Nephron progenitor cell (in vitro differentiated cells): ENCODE measurements at regions not wholly inside any gene's neighbourhood (a gene's known extent, or its start where the extent isn't known, plus 50 kb on each side); places are given as distances from the start of the nearest gene placed in this dataset.
A peak's percentile ranks its signal among the peaks of the same experiment; 100 is the strongest.

Experiments
- DNase-seq: peaks from one replicate; pipeline ENCODE4 v3.0.0; 2021
- H3K27ac Mint-ChIP-seq: 2 replicates; pipeline ENCODE4 v1.8.0; 2021; ENCODE audit warnings: mild to moderate bottlenecking, moderate library complexity, mixed read lengths
- H3K27me3 Mint-ChIP-seq: 2 replicates; pipeline ENCODE4 v1.8.0; 2021; ENCODE audit warnings: mild to moderate bottlenecking, low read depth, mixed read lengths; ENCODE audit not compliant: poor library complexity
- H3K36me3 Mint-ChIP-seq: 2 replicates; pipeline ENCODE4 v1.8.0; 2021; ENCODE audit warnings: low read depth, mixed read lengths
- H3K4me1 Mint-ChIP-seq: 2 replicates; pipeline ENCODE4 v1.8.0; 2021; ENCODE audit warnings: mixed read lengths
- H3K4me3 Mint-ChIP-seq: 2 replicates; pipeline ENCODE4 v1.8.0; 2021; ENCODE audit warnings: mild to moderate bottlenecking, moderate library complexity, mixed read lengths
- H3K9me3 Mint-ChIP-seq: 2 replicates; pipeline ENCODE4 v1.8.0; 2021; ENCODE audit warnings: mild to moderate bottlenecking, moderate library complexity, mixed read lengths
- CTCF ChIP-seq: fragments of 200-600 bp; sonication (generic); IDR thresholded peaks from 2 replicates; pipeline ENCODE4 v1.5.0; 2021; ENCODE audit warnings: antibody characterized with exemption

GRCh38 chr3:63046580-63046979 is 171.4 kb upstream of the CADPS start:
- H3K9me3 Mint-ChIP-seq: peaks cover 3% of the 10 kb centered on the region
- H3K27ac Mint-ChIP-seq: no peak overlapping the region
- peaks cover 9% of the 10 kb centered on the region for H3K4me1 Mint-ChIP-seq
- DNase-seq: no peak
- no peak overlapping the region for H3K4me3 Mint-ChIP-seq
- H3K27me3 Mint-ChIP-seq: no peaks in the 10 kb centered on the region
- TF ChIP-seq CTCF: no peak
- no peaks in the 10 kb centered on the region for H3K36me3 Mint-ChIP-seq

- peaks cover 14% of the 10 kb centered on the region for H3K4me1 Mint-ChIP-seq
- DNase-seq: no peak
Measured at GRCh38 chr3:63047068-63047467, 171.9 kb upstream of the CADPS start.

GRCh38 chr3:63048367-63049326 is 173.4 kb upstream of the CADPS start:
- H3K4me1 Mint-ChIP-seq: peaks cover 24% of the 10 kb centered on the region
- no peaks in the 10 kb centered on the region for H3K27me3 Mint-ChIP-seq
- TF ChIP-seq CTCF: no peak
- peaks cover 4% of the 10 kb centered on the region for H3K36me3 Mint-ChIP-seq
- peaks cover 3% of the 10 kb centered on the region for H3K9me3 Mint-ChIP-seq
- DNase-seq: no peak
- H3K4me3 Mint-ChIP-seq: no peak overlapping the region
- H3K27ac Mint-ChIP-seq: no peak overlapping the region

More at GRCh38 chr3:63047068-63047467, 171.9 kb upstream of the CADPS start:
- Mint-ChIP-seq H3K9me3 (peaks cover 3% of the 10 kb centered on the region), H3K27me3 (no peaks in the 10 kb centered on the region), H3K36me3 (no peaks in the 10 kb centered on the region), H3K27ac (no peak overlapping the region), H3K4me3 (no peak overlapping the region)
- TF ChIP-seq CTCF: no peak

- no peak for TF ChIP-seq CTCF
- H3K4me3 Mint-ChIP-seq: no peak overlapping the region
- no peaks in the 10 kb centered on the region for H3K9me3 Mint-ChIP-seq
- H3K4me1 Mint-ChIP-seq: peaks cover 24% of the 10 kb centered on the region
- H3K27me3 Mint-ChIP-seq: no peaks in the 10 kb centered on the region
- H3K36me3 Mint-ChIP-seq: peaks cover 5% of the 10 kb centered on the region
- no peak for DNase-seq
- no peak overlapping the region for H3K27ac Mint-ChIP-seq
Measured at GRCh38 chr3:63050548-63051177, 175.4 kb upstream of the CADPS start.

- TF ChIP-seq CTCF: no peak
- Mint-ChIP-seq H3K27me3 (no peaks in the 10 kb centered on the region), H3K4me1 (peaks cover 24% of the 10 kb centered on the region), H3K36me3 (peaks cover 5% of the 10 kb centered on the region), H3K27ac (peak overlapping the region; percentile 68), H3K9me3 (no peaks in the 10 kb centered on the region), H3K4me3 (peak overlapping the region; percentile 1)
- DNase-seq: peak; percentile 14
Measured at GRCh38 chr3:63051920-63052319, 176.7 kb upstream of the CADPS start.
